Activated CD8-positive, alpha-beta memory T cell treated with anti-CD3 and anti-CD28 coated beads, Interleukin-2, amount 50 U/mL, for 1 hour (primary cell): ENCODE measurements at regions not wholly inside any gene's neighbourhood (a gene's known extent, or its start where the extent isn't known, plus 50 kb on each side); places are given as distances from the start of the nearest gene placed in this dataset.

ENCODE experiments used
- DNase-seq: peaks from one replicate; pipeline ENCODE4 v3.0.0-alpha.2; 2020; ENCODE audit errors: extremely low read depth

DNA sequence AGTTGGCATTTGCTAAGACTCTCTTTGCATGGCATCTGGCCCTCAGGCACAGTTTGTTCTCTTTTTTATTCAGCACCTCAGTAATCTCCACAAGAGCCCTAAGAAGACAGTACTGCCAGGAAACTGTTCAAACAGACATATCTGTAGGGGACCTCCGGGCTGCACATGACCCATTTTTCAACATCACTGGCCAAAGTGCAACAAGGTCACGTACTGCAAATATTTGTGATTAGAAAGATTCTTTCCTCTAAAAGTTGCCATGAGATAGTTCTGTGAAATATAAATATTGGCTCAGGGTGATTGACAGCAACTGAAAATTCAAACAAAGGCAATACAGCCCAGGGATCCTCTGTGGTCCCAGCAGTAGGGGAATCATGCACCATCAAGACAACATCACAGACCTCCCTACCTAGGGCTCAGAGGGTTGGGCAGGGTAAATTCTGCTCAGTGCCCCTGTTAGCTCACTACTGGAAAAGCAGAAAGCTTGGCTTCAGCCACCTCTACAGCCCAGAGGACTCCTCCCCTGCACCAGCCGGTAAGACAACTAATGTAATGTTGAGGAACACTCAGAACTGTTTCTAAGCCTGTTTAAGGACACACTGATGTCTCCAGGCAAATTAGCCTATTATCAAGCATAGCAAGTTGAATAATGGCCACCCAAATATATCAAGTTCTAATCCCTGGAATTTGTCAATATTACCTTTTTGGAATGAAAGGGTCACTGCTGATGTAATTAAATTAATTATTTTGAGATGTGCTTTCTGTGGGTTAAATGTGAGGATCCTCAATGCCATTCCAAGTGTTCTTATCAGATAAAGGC lies 117.4 kb upstream of the LPP start:
- DNase-seq = no peak

DNA sequence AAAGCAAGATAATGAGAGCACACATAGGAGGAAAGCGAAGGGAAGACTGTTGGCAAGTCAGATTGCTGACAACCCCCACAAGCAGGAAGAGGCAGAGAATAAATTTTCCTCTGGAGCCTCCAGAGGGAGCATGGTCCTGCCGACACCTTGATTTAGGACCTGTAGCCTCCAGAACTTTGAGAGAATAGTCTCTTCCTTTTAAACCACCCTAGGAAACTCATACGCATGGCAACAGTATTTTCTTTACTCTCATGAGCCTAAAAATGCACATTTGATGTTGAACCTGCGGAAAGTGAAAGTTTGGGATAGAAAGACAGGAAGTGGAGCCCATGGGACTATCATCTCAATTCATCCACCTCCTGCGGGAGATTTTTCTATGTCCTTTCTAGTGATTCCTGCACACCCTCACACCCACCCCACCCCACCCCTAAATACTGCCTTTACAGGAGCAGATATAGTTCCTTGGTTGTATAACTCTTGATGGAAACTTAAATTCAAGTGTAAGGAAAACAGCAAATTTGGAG lies 116.7 kb upstream of the LPP start:
- no peak for DNase-seq

- DNase-seq = no peak
These were observed 115.9 kb upstream of the LPP start for GRCh38 chr3:188037965-188038581.

- no peak for DNase-seq
These were observed 112.8 kb upstream of the LPP start for GRCh38 chr3:188041193-188041592.

GRCh38 chr3:188041895-188042294 lies 112.1 kb upstream of the LPP start:
- no peak for DNase-seq

DNA sequence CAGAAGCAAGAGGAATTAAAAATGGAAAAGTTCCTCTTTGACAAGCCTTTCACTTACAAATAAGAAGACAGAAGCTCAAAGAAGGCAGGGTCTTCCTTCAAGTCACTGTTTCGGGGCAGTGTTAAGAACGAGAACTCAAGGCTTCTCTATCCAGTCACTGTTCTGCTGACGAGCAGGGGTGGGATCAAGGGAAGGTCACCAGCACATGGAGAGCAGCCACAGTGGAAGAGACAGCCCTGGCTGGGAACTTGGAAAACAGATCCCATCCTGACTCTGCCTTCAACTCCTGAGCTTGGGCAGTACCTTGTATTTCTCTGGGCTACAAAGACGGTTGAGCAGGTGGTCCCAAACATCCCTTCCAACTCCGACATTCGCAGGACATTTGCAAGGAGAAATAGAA lies 111.5 kb upstream of the LPP start:
- no peak for DNase-seq

- DNase-seq = no peak
These were observed 110.1 kb upstream of the LPP start for GRCh38 chr3:188043891-188044290.

GRCh38 chr3:188046561-188047211 lies 107.3 kb upstream of the LPP start:
- DNase-seq = no peak

DNA sequence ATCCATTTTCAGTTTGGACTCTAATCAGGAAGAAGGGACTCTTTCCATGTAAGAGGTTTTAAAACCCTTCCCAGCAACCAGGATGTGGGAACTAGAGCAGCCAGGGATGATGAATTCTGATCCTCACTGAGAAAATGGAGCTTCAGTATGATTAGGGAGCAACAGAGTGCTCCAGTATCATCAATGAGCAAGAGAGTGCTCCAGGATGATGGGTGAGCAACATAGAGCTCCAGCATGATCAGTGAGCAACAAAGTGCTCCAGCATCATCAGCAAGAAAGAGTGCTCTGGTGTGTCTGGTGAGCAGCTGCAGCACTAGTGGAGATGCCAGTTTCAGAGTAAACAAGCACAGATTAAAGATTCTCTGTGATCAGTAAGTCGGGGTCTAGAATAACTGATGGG lies 106.4 kb upstream of the LPP start:
- no peak for DNase-seq

DNA sequence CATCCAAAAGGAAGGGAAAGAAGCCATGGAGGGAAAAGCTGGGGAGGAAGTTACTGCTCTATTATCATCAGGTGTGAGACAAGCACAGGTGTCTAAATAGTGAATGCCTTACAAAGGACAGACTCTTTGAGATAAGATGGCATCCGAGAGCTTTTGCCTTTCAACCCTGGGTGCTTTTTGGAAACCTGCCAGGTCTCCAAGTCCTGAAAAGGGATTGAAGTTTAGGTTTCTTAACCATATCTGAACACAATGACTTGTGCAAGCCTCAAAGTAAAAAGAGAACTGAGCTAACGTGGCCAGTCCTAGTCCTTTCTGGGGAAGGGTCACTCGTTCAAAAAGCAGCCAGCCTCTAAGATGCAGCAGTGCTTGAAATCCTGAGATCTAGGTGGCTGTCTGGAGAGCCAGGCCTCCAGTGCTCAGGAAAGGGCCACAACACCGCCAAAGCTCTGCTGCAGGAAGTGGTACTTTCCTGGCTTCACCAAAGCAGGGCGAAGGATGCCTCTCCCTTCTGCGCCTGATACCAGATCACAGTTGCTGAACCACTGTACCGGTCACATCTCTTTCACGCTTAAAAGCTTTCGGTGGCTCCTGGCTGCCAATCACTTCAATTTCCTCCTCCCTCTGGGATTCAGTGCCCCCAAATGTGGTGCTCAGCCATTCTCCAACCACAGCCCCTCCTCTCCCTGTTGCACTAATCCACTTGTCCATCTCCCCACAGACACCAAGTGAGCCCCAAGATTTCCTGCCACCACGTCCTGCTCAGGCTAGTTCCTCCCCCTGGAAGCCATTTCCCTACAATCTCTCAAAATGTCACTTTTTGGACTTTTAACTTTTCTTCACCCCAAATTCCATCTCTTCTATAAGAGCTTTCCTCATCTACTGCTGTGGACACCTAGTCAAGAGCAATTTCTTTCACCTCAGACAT lies 104.1 kb upstream of the LPP start:
- DNase-seq = no peak

GRCh38 chr3:188051801-188052168 lies 102.2 kb upstream of the LPP start:
- DNase-seq = no peak

- DNase-seq = no peak
These were observed 101.6 kb upstream of the LPP start for GRCh38 chr3:188052169-188053035.

DNA sequence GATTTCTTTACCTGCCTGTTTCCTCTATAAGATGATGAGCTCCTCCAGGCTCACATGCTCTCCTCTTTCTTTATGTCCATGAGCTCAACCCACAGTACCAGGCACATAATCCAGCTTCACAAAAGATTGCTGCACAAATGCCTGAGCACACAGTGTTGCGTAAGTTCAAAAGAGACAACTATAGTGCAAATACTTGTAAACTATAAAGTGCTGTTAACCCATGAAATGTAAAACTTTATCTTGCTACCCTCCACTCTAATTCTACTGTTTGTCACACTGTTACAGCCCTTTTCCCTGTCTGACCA lies 101.0 kb upstream of the LPP start:
- DNase-seq = no peak

GRCh38 chr3:188053710-188054380 lies 100.1 kb upstream of the LPP start:
- DNase-seq = no peak

DNA sequence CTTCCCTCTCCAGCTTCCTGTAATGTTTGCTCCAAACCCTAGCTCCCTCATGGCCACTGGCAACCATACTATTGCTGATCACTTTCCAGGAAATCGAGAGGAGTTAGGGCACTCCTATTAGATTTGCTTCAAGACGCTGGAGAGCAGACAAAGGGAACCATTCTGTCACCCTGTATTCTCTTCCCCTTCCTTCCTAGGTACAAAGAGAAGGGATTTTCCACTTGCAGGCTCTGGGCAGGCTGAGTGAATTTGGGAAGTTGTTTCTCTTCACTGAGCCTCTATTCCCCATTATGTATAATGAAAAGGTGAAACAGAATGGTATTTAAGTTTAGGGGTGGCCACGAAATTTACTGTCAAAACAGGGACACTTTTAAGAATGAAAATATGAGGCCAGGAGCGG lies 99.4 kb upstream of the LPP start:
- no peak for DNase-seq

DNA sequence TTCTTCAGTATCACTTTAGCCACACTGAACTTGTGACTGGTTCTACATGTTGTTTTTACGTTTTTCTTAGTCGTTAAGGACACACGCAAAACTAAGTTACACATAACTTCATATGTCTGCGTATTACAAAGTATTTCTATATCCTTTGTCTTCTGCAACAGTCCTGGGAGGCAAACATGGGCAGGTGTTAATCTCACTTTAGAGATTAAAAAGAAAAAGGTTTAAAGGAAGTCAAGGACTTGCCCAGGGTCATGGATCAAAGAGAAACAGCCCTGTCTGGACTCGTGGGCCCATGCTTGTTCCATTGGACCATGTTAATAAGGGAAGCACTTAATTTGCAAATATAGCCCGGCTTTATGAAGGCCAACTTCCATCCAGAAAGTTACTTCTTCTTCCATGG lies 98.6 kb upstream of the LPP start:
- DNase-seq = no peak

DNA sequence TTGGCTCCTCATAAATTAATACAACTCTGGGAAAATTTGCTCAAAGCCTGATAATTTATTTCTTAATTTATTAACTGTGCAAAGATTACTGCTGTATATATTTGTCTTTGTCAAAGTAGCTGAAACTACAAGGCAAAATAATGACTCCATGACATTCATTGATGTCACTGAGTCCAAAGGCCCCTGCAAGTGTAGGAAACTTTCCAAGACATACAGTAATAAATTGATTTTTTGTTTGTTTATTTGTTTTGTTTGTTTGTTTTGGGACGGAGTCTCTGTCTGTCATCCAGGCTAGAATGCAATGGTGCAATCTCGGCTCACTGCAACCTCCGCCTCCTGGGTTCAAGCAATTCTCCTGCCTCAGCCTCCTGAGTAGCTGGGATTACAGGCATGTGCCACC lies 96.8 kb upstream of the LPP start:
- no peak for DNase-seq

GRCh38 chr3:188058569-188059184 lies 95.3 kb upstream of the LPP start:
- no peak for DNase-seq

GRCh38 chr3:188059351-188059750 lies 94.6 kb upstream of the LPP start:
- no peak for DNase-seq

DNA sequence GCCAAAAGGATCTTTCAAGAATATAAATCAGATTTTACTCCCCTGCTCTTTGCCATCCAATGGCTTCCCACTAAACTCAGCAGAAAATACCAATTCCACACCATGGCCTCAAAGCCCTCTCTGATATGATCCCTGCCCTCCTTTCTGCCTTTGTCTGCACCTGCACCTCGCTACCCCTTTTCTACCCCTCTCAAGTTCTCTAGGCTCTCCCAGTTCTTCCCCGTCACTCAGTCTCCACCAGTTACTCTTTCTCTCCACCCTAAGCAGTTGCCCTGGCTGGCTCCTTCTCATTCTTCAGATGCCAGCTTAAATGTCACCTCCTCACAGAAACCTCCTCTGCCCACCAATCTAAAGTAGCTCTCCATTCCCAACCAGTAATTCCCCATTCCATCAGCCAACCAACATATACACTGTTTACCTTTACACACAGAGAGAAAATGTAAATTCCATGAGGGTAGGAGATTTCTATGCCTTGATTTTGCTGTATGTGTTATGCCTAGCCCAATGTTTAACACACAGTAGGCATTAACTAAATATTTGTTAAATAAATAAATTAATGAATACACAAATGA lies 93.6 kb upstream of the LPP start:
- DNase-seq = no peak
